NCI-H1105 treated with DMSO at 0.1 percent for 48 hours (cell line): ENCODE measurements at regions not wholly inside any gene's neighbourhood (a gene's known extent, or its start where the extent isn't known, plus 50 kb on each side); places are given as distances from the start of the nearest gene placed in this dataset.

Source experiments
- DNase-seq: peaks from one replicate; lab custom pipeline; 2025; lab: John Stamatoyannopoulos, UW

DNA sequence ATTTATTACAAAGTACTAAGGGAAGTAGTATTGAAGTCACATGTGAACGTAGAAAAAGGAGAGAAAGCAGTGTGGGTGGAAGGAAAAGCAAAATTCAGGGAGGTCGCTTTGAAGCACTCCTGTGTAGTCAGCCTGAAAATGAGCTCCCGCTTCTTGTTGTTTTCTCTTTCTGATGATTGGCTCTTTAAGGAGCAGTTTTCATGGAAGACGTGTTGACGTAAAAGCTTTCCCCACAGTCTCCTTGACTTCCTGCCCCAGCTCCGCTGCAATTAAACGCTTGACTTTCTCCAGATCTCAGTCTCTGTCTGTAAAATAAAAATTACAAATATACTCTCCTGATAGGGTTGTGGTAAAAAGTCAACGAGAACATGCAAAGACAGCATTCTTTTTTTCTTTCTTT is 661.5 kb upstream of the ZP4 start:
- no peak for DNase-seq

DNA sequence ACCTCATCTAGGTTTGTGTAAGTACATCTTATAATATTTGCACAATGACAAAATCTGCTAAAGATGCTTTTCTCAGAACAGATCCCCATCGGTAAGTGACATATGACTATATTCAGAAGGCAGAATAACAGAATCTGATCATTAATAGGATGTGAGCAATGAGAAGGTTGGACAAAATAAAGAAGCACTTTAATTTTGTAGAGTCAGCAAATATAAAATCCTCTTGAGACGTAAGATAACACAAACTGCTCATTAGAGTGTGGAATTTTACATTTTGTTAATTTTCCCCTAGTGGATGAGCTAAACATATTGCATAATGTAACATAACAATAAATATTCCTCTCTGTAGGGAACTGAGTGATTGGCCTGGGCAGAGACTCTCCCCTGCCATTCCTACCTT is 658.4 kb upstream of the ZP4 start:
- no peak for DNase-seq

DNA sequence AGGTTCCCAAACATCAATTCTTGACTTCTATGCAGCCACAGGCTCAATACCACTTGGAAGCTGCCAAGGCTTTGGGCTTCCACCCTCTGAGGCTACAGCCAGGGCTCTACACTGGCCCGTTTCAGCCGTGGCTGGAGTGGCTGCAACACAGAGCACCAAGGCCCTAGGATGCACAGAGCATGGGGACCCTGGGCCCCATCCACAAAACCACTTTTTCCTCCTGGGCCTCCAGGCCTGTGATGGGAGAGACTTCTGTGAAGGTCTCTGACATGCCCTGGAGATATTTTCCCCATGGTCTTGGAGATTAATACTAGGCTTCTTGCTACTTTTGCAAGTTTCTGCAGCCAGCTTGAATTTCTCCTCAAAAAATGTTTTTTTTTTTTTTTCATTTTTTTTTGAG is 655.4 kb upstream of the ZP4 start:
- DNase-seq = no peak

DNA sequence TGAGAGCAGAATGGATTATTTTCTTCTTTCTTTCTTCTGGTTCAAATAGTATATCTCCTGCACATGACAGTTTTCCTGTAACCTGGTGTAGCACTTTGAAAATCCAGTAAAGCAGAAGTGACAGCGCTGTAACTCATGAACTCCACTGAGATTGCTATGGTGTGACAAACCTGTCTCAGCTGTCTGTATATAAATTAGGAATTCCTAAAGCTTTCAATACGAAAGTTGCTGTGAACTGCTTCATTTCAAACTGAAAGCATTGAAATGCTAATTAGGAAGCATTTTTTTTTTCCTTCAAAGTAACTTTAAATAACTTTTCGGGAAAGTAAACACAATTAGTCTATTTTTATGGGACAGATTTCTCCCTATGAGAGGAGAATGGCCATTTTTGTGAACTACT is 646.9 kb upstream of the ZP4 start:
- DNase-seq = no peak

GRCh38 chr1:238530209-238530851 is 639.6 kb upstream of the ZP4 start:
- no peak for DNase-seq

DNA sequence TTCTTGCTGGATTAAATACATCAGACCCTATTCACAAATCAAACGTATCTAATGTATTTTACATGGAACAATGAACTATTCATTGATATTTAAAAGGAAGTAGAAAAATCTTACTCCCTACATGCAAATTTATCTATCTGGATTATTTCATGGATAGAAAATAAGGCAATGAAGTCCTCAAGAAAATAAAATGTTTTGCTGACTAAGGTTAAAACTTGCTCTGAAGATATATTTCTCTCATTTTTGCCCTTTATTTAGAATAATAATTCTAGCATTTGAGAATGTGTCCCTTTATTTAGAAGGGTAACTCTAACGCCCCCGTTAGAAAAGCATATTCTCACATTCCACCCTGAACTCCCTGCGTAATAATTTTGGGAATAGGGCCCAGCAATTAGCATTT is 627.0 kb upstream of the ZP4 start:
- DNase-seq = no peak

GRCh38 chr1:238501290-238501689 is 610.6 kb upstream of the ZP4 start:
- no peak for DNase-seq

DNA sequence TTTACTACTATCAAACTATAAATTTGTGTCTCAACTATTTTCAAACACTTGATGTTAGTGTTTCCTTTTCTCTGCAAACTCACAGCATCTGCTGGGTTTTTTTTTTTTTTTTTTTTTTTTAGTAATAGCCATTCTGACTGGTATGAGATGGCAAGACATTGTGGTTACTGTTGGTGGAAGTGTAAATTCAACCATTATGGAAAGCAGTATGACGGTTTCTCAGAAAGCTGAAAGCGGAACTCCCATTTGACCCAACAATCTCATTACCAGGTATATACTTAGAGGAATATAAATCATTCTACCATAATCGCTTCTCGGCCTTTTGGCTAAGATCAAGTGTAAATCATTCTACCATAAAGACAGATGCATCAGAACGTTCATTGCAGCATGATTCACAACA is 608.3 kb upstream of the ZP4 start:
- DNase-seq = no peak

DNA sequence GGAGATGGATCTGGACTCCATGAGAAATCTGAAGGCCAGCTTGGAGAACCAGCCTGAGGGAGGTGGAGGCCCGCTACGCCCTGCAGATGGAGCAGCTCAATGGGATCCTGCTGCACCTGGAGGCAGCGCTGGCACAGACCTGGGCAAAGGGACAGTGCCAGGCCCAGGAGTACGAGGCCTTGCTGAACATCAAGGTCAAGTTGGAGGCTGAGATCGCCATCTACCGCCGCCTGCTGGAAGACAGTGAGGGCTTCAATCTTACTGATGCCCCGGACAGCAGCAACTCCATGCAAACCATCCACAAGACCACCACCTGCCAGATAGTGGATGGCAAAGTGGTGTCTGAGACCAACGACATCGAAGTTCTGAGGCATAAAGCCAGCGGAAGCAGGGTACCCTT is 601.5 kb upstream of the ZP4 start:
- no peak for DNase-seq

- DNase-seq = no peak
Measured at GRCh38 chr1:238491265-238491664, 600.5 kb upstream of the ZP4 start.

GRCh38 chr1:238489006-238489405 is 598.3 kb upstream of the ZP4 start:
- no peak for DNase-seq

- no peak for DNase-seq
Measured at GRCh38 chr1:238488401-238488800, 597.7 kb upstream of the ZP4 start.

- DNase-seq = no peak
Measured at GRCh38 chr1:238487931-238488330, 597.2 kb upstream of the ZP4 start.

- no peak for DNase-seq
Measured at GRCh38 chr1:238485912-238486209, 595.1 kb upstream of the ZP4 start.

GRCh38 chr1:238485057-238485911 is 594.6 kb upstream of the ZP4 start:
- no peak for DNase-seq

- DNase-seq = no peak
Measured at GRCh38 chr1:238484121-238484520, 593.4 kb upstream of the ZP4 start.

DNA sequence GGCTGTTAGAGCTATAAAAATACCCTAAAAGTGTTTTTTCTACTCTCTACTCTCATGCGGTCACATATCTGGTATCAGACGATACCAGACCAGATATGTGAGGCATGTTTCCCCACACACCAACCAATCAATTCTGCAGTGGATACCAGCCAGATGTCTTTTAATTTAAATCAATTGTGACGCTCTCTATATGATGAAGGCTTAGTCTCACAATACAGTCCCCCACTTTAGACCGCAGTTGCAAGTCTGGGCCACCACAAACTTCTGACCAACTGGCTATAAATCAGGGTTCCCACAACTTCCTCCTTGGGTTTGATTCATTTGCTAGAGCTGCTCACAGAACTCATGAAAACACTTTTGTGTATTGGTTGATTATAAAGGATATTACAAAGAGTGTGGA is 586.1 kb upstream of the ZP4 start:
- DNase-seq = no peak

DNA sequence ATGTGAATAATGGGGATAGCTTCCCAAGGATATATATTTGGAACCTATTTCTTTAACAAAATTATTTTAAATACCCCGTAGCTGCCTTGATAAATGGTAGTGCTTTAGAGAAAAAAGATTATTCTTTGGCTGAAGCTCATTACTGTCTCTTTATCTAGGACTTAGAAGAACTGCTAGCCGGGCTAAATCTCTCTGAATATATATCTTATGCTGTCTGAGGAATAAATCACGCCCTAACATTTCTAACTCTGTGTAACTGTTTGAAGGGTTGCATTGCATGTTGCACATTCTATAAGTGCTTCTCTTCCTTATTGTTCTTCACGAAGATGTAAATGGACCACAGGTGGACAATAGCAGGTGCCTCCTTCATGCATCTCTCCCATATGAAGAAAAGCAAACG is 585.0 kb upstream of the ZP4 start:
- DNase-seq = no peak

GRCh38 chr1:238474263-238474662 is 583.5 kb upstream of the ZP4 start:
- DNase-seq = no peak

- no peak for DNase-seq
Measured at GRCh38 chr1:238469146-238469631, 578.5 kb upstream of the ZP4 start.

- no peak for DNase-seq
Measured at GRCh38 chr1:238468068-238468467, 577.3 kb upstream of the ZP4 start.

DNA sequence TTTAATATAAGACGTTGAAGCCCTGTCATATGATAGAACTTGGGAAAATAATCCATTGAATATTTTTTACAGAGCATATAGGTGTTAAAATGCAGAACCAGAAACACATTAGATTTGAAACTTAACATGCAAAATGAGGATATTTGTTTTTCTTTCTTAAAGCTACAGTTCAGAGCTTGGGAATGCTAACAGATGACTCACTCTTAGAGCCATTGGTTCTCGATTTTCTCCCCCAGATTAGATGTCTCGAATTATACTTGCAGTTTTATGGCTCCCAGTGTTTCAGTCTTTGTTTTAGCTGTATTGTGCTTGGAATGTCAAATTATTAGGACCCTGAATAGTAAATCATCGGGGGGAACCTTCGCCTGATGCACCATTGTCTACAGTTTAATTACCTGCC is 575.7 kb upstream of the ZP4 start:
- DNase-seq = no peak

DNA sequence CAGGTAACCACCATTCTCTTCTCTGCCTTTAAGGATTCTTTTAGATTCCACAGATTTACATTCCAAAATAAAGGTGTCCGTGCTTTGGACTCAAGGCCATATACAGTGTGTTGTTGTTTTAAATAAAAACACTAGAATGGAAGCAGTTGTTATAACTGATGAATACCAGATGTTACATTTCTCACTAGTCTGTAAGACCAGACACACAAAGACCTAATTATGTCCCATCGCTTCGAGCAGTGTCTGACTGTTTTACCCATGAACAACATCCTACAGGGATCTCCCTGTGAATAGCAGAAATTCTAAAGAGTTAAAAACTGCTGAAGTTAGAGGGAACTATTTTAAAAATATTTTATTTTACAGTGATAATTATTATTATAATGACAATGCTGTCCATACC is 574.7 kb upstream of the ZP4 start:
- DNase-seq = no peak

- no peak for DNase-seq
Measured at GRCh38 chr1:238458899-238459298, 568.2 kb upstream of the ZP4 start.
